HG02885 (cell line): ENCODE measurements at regions not wholly inside any gene's neighbourhood (a gene's known extent, or its start where the extent isn't known, plus 50 kb on each side); places are given as distances from the start of the nearest gene placed in this dataset.
"Not testable (repeated sequence)": the region's sequence is repeated elsewhere in the genome, so short reads cannot be mapped to it uniquely, and the experiment has no call there.

Experiments
- ATAC-seq: cut with Tn5 transposase; IDR thresholded peaks from one replicate; pipeline ENCODE4 v1.9.1; 2021; ENCODE audit warnings: mild to moderate bottlenecking; ENCODE audit not compliant: unreplicated experiment, poor library complexity

DNA sequence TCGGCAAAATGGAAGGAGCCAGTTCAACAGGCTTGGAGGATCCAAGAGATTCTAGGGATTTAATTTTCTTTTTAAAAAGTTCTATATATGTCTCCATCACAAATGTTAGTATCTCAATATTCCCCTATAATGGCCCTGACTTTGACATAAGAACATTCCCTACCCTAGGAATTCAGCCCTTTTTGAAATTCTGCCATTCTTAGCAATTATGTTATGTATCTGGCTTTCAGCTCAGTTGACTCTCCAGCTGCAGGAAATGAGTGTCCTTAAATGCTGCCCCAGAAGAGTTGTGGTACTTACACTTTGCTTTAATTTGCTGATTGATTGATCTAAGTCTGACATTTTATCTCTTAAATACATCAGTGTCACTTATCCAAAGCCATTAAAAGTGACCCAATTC, 1454.3 kb downstream of the FSTL5 start:
- ATAC-seq: no peak

DNA sequence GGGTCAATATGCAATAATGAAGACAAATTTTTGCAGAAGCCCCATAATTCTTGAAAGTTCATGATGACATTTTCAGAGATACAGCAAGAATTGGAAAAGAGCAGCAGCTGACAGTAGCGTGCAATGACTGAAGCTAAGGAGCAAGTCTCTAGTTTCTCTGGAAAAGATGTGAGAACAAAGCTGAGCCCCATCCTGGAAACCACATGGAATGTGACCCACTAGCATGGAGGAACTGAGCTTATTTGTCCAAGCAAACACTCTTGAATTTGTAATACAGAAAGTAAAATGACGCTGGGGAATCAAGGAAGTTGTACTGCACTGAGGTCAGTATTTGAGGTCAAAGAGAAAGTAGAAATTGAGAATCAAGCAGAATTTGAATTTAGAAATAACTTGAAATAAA, 1447.2 kb downstream of the FSTL5 start:
- ATAC-seq: no peak

- no peak for ATAC-seq
Measured at GRCh38 chr4:160717848-160718247, 1446.0 kb downstream of the FSTL5 start.

DNA sequence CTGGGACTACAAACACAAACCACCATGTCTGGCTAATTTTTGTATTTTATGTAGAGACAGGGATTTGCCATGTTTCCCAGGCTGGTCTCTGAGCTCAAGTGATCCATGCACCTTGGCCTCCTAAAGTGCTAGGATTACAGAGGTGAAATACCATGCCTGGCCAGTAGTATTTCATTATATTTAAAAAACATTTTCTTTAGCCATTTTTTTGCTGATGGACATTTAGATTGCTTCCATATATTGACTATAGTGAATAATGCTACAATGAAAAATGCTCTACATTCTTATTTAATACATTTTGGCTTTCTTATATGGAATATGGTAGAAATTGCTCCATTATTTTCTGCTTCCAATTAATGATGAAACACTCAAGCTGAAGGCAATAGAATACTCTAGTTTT, 1439.7 kb downstream of the FSTL5 start:
- ATAC-seq: no peak

- ATAC-seq: no peak
Measured at GRCh38 chr4:160745126-160745525, 1418.7 kb downstream of the FSTL5 start.

DNA sequence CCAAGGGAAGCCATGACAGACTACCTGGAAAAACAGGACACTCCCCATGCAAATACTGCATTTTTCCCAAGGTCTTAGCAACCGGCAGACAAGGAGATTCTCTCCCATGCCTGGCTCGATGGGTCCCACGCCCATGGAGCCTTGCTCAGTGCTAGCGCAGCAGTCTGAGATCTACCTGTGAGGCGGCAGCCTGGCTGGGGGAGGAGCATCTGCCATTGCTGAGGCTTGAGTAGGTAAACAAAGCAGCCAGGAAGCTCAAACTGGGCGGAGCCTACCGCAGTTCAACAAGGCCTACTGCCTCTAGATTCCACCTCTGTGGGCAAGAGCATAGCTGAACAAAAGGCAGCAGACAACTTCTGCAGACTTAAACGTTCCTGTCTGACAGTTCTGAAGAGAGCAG, 1417.2 kb downstream of the FSTL5 start:
- ATAC-seq: not testable (repeated sequence)

DNA sequence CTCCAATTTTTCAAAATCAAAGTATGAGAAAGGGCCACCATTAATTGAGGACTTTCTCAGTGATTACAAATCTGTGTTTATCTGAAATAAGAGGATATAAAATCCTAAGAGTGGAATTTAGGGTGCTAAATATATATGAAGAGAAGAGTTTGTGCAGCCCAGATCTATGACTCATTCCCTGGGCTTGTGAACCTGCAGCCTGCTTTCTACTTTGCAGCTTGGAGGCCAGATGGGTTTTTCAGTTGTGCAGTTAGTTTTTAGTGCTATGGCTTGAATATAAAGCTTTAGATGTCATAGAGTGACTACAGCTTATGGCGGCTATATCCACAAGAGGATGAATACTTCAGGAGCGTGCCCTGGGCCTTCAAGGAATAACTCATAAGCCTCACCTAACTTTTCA, 1391.1 kb downstream of the FSTL5 start:
- ATAC-seq: no peak

DNA sequence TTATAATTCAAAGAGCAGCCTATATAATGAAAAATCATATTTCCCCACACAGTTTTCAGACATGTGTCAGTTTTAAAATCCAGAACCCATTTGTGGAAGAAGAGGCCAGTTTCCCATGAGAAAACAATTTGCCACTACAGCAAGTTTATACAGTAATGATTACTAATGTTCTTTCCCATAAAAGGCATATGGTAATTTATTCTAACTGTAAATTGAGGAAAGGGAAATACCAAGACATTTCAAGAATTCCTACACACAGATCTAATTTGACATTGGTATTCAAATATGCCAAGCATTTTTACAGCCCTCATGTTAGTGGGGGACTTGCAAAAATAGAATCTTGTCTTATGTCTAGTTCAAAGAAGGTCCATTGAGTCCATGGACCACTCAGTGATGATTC, 1368.6 kb downstream of the FSTL5 start:
- no peak for ATAC-seq

GRCh38 chr4:160808174-160808573, 1355.6 kb downstream of the FSTL5 start:
- ATAC-seq: no peak

DNA sequence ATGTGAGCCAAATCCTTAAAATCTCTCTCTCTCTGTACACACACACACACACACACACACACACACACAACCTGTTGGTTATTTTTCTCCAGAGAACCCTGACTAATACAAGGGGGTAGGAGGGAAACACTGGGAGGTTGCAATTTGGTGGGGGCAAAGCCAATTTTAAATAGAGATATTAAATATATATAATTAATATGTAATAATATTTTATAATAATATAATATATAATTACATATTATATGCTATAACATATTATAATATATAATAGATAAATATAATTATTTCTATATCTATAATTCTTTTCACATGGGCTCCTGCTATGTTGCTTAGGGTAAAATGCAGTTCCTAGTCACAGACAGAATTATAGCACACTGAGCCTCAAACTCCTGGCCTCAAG, 1354.2 kb downstream of the FSTL5 start:
- no peak for ATAC-seq

- ATAC-seq: no peak
Measured at GRCh38 chr4:160810424-160810823, 1353.4 kb downstream of the FSTL5 start.

- ATAC-seq: no peak
Measured at GRCh38 chr4:160810941-160811340, 1352.9 kb downstream of the FSTL5 start.

DNA sequence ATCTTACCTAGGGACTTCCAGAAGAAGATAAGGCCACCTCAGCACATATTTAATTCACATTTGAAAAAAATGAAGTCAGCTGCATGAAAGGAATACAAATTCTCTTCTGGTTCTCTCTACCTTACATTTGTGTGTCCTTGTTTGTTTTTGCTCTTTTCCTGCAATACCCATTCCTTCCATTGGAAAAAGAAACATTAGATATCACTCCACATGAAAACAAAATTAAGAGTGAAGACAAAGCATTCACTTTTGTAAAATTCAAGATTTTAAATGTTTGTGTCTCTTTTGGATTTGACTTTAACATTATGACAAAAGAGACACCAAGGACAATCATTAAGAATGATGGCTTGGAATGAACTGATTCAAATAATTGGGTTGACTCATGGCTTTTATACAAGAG, 1351.8 kb downstream of the FSTL5 start:
- no peak for ATAC-seq

DNA sequence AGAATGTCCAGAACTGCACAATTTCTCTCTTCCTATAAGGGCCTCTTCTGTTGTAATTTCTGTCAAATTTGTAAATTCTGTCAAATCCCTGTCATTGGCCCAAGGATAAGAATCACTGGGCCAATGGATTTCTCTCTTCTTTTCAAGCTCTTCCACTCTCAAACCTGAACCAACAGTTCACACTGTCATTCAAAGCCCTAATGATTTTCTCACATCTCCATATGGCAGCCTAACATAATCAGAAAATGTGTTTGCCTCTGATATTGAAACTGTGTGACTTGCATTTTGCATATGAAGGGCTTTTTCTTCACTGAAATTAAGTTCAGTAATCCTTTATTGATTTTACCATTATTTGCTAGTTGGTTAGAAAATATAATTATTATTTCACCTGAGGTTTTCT, 1349.1 kb downstream of the FSTL5 start:
- ATAC-seq: no peak

- ATAC-seq: no peak
Measured at GRCh38 chr4:160818571-160818970, 1345.2 kb downstream of the FSTL5 start.

DNA sequence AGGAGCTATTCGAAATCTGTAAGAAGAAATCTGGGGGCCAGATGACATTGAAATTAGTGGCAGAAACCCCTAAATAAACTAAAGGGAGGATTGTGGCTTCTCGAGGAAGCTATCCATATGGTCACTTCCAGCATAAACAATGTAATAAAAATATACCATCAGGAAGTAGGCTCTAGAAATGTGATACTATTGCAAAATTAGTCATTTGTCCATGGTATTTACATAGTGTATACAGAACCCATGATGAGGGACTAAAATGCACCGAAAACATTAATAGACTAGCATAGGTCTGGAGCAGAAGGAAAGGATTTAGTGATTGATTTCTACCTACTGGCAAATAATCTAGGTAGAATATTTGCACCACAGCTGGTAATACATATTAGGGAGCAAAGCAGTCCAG, 1344.0 kb downstream of the FSTL5 start:
- ATAC-seq: no peak

GRCh38 chr4:160824481-160824880, 1339.3 kb downstream of the FSTL5 start:
- ATAC-seq: no peak

DNA sequence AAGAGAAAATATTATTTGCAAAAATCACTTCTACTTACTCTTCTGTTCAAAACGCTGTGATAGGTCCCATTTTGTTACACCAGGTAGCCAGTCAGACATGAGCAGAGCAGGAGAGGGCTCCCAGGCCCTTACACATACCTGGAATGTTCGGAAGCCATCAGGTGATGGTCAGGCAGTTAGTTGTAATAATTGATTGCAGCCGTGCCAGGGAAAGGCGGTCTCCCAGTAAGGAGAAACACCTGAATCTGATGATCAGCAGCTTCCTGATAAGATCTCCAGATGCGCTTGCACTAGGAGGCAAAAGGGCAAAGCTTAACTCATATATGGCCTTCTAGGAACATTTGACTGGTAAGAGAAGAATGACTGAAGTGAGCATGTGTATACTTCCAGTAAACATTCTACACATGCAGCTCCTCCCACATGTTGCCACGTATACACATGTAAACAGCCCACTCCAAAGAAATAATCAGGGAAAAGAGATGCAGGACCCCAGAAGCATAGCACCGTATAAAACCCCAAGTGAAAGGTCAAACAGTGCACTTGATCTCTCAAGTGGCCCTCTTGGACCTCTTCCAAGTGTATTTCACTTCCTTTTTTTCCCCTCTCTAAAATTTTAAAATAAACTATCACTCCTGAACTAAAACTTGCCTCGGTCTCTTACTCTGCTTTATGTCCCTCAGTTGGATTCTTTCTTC, 1338.0 kb downstream of the FSTL5 start:
- ATAC-seq: no peak

GRCh38 chr4:160826339-160826679, 1337.5 kb downstream of the FSTL5 start:
- ATAC-seq: no peak

- ATAC-seq: no peak
Measured at GRCh38 chr4:160831165-160831922, 1332.5 kb downstream of the FSTL5 start.

DNA sequence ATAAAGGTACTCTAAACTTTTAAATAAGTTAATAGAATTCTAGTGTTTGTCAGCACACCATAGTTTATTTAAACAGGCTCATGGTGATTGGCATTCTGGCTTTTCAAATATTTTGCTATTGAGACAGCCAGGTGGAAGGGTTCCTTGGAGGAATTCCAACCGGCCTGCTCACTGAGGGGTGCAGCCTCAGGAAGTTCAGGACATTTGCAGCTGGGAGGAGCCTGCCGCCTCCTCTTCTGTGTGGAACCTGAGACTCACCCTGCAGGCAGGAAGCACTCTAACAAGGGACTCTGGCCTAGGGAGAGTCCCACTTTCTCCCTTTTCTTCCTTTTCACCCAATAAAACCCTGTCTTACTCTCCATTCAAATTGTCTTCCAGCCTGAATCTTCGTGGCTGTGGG, 1328.0 kb downstream of the FSTL5 start:
- no peak for ATAC-seq

GRCh38 chr4:160836431-160836830, 1327.4 kb downstream of the FSTL5 start:
- ATAC-seq: no peak
